Stimulated activated CD4-positive, alpha-beta T cell treated with anti-CD3 and anti-CD28 coated beads, Interleukin-15, amount 100 ng/mL, for 1 hour (primary cell): ENCODE measurements at regions not wholly inside any gene's neighbourhood (a gene's known extent, or its start where the extent isn't known, plus 50 kb on each side); places are given as distances from the start of the nearest gene placed in this dataset.

Source experiments
- DNase-seq, 2 donors: peaks; one replicate each; pipeline ENCODE4 v3.0.0-alpha.2; 2020; ENCODE audit warnings: low read depth in 1 of 2, low spot score in 1 of 2

- no peak for DNase-seq
Measured at GRCh38 chrX:39580043-39580442, 517.7 kb downstream of the BCOR start.

GRCh38 chrX:39581411-39581810 is 516.3 kb downstream of the BCOR start:
- no peak for DNase-seq

GRCh38 chrX:39582091-39582490 is 515.7 kb downstream of the BCOR start:
- no peak for DNase-seq

DNA sequence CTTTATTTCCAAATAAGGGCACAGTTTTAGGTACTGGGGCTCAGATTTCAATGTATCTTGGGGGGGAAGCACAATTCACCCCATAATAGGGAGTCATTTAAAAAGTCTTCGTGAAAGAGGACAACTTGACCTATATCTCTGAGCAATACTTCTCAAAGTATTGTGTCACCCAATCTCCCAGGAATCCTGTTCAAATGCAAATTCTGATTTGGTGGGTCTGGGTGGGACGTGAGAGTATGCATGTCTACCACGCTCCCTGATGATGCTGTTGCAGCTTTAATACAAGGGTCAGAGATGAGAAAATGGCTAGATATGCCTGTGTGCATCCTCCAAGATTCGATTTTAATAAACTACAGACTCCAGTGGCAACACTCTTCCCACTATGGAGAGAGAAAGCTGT is 514.8 kb downstream of the BCOR start:
- no peak for DNase-seq

DNA sequence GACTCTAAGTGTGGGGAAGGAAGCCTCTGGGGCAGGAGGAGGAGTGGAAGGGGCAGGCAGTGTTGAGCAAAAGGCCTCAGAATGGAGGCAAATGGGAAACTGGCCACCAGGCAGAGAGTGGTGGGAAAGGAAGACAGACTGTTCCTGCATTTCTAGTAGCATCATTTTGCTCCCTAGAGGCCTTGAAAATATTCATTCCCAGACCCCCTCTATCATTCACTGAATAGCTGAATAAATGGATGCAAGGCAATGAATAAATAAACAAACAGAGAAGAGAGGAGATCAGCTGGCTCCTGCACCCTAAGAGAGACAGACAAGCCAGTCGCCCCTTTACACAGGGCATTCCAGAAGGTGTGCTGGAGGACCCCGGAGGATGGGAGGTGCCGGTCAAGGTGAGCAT is 511.9 kb downstream of the BCOR start:
- no peak for DNase-seq

GRCh38 chrX:39586359-39586758 is 511.4 kb downstream of the BCOR start:
- no peak for DNase-seq

GRCh38 chrX:39591099-39591498 is 506.7 kb downstream of the BCOR start:
- no peak for DNase-seq

DNA sequence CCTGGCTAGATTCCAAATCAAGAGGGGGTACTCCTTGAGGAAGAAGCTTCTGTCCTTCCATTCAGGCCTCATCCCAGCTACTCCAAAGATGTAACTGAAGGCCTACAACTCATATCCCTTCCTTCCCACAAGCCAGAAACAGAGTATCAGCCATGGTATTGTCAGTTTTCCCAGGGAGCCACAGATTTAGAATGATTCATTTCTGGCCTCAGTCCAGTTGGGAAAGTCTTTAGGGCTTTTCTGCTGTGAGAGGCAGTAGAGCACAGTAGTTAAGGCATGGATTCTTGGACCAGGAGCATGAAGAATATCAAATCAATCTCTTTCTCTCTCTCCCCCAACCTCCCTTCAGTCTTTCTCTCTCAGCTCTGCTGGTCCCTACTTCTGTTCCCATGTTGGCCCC is 505.0 kb downstream of the BCOR start:
- no peak for DNase-seq

GRCh38 chrX:39595977-39596376 is 501.8 kb downstream of the BCOR start:
- no peak for DNase-seq

DNA sequence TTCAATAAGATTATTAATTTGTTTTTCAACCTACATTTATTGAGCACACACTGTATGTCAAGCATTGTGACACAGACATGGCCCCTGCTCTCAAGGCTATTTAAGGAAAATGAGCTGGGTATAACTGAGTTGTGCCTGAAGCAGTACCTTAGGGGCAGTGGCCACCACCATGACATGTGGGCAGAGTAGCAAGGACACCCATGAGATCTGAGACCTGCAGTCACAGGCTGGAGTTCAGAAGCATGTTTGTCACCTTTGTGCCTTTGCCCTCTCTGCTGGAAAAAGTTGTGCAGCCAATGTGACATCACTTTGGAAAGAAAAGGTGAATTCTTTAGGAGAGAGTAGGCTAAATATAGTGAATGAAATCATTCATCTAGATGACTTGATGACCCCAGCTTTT is 501.3 kb downstream of the BCOR start:
- DNase-seq = no peak

GRCh38 chrX:39599339-39599738 is 498.4 kb downstream of the BCOR start:
- DNase-seq = no peak

DNA sequence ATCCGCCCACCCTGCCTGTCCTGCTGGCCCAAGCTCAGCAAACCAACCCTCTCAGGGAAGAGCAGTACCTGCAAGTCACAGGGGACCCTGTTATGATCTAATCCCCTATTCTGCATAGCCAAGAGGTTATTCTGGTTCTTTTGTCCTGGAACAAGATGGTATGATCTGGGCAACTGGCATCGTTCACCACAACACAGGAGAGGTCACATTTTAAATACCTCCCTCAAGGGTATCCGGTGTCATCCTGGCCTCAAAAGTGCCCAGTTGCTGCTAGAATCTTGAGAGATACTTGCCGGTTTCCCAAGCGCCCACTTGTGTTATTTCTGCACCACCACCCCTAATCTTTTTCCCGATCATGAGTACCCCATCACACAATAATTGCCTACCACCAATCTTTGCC is 497.5 kb downstream of the BCOR start:
- DNase-seq = no peak

DNA sequence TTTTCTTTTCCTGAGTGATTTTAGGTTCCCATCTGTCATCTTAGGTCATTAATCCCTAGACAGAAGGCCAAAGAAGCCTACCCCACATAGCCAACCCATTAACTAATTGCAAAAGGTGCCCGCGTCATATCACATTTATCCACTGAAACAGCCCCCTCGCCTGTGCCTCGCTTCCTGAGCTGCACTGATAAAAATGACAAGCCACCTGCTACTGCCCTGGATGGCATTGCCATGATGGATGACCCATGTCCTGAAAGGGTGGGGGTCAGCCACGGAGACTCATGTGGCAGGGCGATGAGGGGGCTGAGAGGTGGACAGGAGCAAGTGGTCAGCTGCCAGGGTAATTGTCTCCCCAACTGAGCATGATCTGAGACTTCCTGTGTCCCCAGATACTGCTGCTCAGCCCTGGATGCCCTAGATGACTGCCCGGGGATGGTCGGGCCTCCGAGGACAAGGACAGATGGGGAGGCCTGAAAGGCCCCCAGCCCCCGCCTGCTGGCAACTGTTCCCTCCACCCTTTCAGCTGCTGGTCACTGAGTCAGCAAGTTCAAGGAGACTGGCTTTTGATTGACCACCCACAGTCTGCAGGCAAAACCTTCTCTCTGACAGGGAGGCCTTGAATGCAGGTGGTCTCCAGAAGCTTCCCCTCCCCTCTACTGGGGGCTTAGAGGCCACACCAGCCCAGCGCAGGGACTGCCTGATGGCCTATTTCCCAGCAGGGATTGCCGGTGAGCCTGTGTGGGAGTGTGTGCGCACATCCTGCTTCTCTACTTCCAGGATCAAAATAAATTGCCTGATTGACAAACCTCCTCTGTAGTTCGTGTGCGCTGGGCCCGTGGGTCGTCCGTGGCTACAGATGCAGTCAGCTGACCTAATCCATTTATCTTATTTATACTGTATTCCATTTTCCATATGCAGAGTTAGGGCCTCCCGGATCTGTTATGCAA is 496.3 kb downstream of the BCOR start:
- no peak for DNase-seq

DNA sequence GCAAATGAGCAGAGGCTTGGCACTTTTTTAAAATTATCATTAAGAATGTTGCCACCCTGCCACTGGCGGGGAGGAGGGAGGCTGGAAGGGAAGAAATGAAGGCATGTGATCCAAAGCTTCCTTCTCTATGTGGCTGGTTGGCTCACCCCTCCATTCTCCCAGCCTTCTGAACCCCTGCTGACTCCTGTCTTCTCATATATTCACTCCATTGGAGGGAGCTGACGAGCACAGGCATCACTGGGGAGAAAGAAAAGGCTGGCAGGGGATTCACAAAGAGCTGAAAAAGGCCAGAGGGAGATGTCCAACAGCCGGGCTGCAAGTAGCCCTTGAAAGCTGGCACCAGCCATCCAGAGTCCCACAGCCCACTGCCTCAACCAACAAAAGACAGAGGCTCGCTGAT is 495.6 kb downstream of the BCOR start:
- no peak for DNase-seq

DNA sequence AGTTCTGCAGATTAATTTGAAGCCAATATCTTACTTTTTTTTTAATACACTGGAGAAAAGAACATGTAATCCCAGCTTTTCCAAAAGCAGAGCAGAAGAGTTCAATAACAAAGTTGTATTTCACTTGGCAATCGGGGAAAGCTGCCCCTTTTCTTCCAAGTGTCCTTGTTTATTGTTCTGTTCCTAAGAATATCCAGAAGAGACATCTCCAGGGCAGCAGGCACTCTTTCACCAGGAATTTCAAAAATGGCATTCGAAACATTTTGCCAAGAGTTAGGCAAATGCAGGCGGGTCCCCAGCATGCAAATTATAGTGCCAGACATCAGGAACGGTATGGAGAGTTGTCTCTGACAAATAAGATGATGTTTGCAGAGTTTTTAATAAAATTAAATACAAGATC is 494.5 kb downstream of the BCOR start:
- DNase-seq = no peak

- DNase-seq = no peak
Measured at GRCh38 chrX:39605183-39605582, 492.6 kb downstream of the BCOR start.

DNA sequence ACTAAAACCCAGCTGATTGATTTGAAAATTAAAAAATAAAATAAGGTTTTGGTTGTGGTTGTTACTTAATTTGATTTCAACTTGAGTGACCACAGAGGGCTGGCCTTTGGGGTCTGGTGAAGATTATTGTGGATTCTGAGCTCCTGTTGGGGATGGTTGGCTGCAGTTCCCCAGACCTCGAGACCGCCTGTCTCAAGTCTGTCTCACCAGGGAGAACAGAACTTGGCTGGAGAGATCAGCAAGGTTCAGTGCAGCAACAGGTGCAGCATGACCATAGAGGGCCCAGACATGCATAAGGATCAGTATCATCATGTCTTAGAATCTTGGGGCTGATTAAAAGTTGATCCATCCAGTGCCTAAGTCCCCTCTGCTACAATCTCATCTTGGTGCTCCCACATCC is 491.9 kb downstream of the BCOR start:
- DNase-seq = no peak

DNA sequence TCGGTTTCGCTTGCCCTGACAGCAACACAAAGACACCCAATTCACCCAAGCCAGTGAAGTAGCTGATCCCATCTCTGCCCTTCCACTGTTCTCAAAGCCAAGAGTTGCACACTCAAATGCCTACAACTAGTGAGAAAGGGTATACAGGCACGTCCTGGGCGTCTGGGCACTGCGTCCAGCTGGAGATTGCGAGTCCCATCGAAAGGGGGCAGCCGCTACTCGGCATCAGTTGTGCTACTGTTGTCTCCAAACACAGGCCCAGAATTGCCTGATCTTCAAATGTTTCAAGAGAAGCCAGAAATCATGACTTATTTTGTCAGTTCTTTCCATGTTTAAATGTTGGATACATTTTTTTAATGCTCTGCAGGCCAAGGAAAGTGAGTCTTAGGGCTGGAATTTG is 487.8 kb downstream of the BCOR start:
- DNase-seq = no peak

DNA sequence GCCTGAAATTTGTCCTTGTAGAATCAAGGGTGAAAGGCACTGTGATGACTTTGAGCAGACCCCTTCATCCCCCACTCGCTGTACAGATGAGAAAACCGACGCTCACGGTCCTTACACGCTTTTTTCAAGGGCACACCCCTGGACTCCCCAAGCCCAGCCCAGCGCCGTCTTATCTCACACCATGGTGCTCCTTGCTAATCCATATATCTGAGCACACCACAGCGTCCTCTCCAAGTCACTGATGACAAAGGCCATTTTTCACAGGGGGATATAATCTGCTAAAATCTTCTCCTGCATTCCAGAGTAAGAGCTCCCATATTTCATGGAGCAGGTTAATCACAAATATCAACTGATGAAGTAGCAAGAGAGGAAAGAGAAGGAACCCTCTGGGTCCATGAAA is 486.3 kb downstream of the BCOR start:
- no peak for DNase-seq

GRCh38 chrX:39613482-39613995 is 484.2 kb downstream of the BCOR start:
- DNase-seq = peak in 1 of 2 donors; percentile 6

- DNase-seq = peak in 1 of 2 donors; percentile 51
Measured at GRCh38 chrX:39613997-39614679, 483.6 kb downstream of the BCOR start.

- DNase-seq = no peak
Measured at GRCh38 chrX:39614680-39614998, 483.1 kb downstream of the BCOR start.
